Muscle of leg (tissue), 3 donors: ENCODE measurements at regions not wholly inside any gene's neighbourhood (a gene's known extent, or its start where the extent isn't known, plus 50 kb on each side); places are given as distances from the start of the nearest gene placed in this dataset.
"Not testable (repeated sequence)": the region's sequence is repeated elsewhere in the genome, so short reads cannot be mapped to it uniquely, and the experiment has no call there.

ENCODE experiments used
- DNase-seq: peaks from one replicate; pipeline ENCODE4 v3.0.0; 2013
- H3K27ac ChIP-seq: one replicate; pipeline ENCODE4 v1.5.1; 2013; ENCODE audit warnings: mild to moderate bottlenecking, low read length, control low read depth
- H3K27me3 ChIP-seq: one replicate; pipeline ENCODE4 v1.6.1; 2013; ENCODE audit warnings: low read length; ENCODE audit not compliant: control insufficient read depth, insufficient read depth
- H3K36me3 ChIP-seq: one replicate; pipeline ENCODE4 v1.6.1; 2013; ENCODE audit warnings: low read length; ENCODE audit not compliant: control insufficient read depth, insufficient read depth
- H3K4me1 ChIP-seq: one replicate; pipeline ENCODE4 v1.6.1; 2013; ENCODE audit warnings: low read length; ENCODE audit not compliant: control insufficient read depth, insufficient read depth
- H3K4me3 ChIP-seq: one replicate; pipeline ENCODE4 v1.5.1; 2013; ENCODE audit warnings: low read length, control low read depth
- H3K9me3 ChIP-seq: replicated peaks from 2 replicates; pipeline ENCODE4 v1.6.1; 2013; ENCODE audit warnings: low read depth, low read length; ENCODE audit not compliant: control insufficient read depth
- WGBS: methylation state at CpG from one replicate; pipeline ENCODE4 v1.1.5; 2013; ENCODE audit warnings: missing lambda C conversion rate; ENCODE audit not compliant: insufficient coverage; 5-methylcytosine and 5-hydroxymethylcytosine counted together

DNA sequence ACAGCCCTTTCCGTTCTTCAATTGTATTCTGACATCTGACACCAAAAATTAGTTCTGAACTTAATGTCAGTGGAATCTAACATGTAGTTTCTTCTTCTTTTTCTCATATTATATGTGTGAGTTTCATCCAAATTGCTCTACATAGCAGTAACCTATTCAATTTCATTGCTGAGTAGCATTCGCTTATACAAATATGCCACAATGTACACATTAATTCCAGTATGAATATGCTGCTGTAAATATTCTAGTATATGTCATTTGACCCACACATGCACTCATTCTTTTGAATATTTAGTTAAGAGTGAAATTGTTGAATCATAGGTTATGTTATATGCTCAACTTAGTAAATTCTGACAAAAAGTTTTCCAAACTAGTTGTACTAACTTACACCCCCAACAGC lies 550.9 kb downstream of the CHSY3 start:
- no peak overlapping the region for H3K27ac ChIP-seq
- peaks cover 14% of the 10 kb centered on the region for H3K9me3 ChIP-seq

DNA sequence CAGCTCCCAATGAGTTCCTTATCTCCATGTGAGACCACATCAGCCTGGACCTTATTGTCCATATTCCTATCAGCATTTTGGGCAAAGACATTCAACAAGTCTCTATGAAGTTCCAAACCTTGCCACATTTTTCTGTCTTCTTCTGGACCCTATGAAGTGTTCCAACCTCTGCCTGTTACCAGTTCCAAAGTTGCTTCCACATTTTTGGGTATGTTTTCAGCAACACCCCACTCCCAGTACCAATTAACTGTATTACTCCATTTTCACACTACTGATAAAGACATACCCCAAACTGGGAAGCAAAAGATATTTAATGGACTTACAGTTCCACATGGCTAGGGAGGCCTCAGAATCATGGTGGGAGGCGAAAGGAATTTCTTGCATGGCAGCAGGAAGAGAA lies 548.5 kb downstream of the CHSY3 start:
- no CpG with 5 or more reads among the region's 1 CpG for WGBS
- DNase-seq, result no peak
- H3K9me3 ChIP-seq, result peaks cover 11% of the 10 kb centered on the region
- no peaks in the 10 kb centered on the region for H3K4me1 ChIP-seq
- no peak overlapping the region for H3K27ac ChIP-seq
- no peaks in the 10 kb centered on the region for H3K36me3 ChIP-seq
- H3K4me3 ChIP-seq, result no peak overlapping the region
- no peaks in the 10 kb centered on the region for H3K27me3 ChIP-seq

More for the DNA sequence above, 550.9 kb downstream of the CHSY3 start:
- no peak overlapping the region for H3K4me3 ChIP-seq
- no CpG with 5 or more reads among the region's 2 CpGs for WGBS
- no peaks in the 10 kb centered on the region for H3K36me3 ChIP-seq
- no peak for DNase-seq
- no peaks in the 10 kb centered on the region for H3K4me1 ChIP-seq
- no peaks in the 10 kb centered on the region for H3K27me3 ChIP-seq

DNA sequence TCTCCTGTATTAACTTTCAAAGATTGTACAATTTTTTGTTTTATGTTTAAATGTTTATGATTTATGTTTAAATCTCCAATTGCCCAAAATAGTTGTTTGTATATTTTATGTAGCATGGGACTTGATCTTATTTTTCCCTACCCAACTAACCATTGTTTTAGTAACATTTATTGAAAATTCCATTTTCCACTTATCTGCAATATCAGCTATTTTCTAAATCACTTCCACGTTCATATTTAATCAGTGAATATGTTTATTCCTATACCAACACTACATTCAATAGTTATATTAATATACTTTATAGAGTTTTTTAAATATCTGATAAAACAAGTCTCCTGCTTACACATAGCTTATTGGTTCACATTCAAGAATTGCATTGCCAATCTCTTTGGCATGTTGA lies 532.2 kb downstream of the CHSY3 start:
- Histone ChIP-seq H3K4me1 (no peaks in the 10 kb centered on the region), H3K27ac (no peak overlapping the region), H3K9me3 (peaks cover 14% of the 10 kb centered on the region), H3K27me3 (no peaks in the 10 kb centered on the region), H3K4me3 (no peak overlapping the region), H3K36me3 (no peaks in the 10 kb centered on the region)
- WGBS, result no CpG with 5 or more reads among the region's 1 CpG
- no peak for DNase-seq

DNA sequence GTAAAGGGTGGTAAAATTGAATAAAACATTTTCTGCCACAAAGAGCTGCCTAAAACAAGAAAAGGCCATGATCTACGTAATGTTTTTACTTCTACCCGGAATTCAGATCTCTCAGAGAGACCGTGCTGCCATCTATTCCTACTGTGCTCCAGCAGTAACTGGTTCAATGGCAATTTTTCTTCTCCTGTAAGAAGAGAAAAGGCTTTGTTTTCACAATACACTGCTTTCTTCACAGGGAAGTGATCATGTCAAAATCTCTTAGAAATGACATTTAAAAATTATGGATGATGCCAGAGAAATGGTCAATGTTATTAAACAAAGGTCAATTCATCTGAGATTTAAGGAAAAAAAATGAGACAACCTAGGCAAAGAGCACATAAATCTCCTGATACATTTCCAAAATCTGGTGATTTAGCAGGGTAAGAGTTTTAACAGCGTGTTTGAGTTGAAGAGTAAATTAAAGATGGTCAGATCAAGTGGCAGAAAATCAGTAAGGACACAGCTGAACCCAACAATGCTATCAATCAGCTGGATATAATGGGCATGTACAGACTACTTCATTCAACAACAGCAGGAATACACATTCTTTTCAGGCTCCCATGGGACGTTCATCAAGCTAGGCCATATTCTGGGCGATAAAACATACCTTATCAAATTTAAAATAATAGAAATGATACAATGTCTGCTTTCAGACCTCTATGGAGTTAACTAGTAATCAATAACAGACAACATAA lies 523.1 kb downstream of the CHSY3 start:
- DNase-seq, result no peak
- WGBS, result no CpG with 5 or more reads among the region's 6 CpGs
- Histone ChIP-seq H3K4me1 (no peaks in the 10 kb centered on the region), H3K27me3 (no peaks in the 10 kb centered on the region), H3K36me3 (no peaks in the 10 kb centered on the region), H3K9me3 (no peaks in the 10 kb centered on the region), H3K4me3 (no peak overlapping the region), H3K27ac (no peak overlapping the region)

DNA sequence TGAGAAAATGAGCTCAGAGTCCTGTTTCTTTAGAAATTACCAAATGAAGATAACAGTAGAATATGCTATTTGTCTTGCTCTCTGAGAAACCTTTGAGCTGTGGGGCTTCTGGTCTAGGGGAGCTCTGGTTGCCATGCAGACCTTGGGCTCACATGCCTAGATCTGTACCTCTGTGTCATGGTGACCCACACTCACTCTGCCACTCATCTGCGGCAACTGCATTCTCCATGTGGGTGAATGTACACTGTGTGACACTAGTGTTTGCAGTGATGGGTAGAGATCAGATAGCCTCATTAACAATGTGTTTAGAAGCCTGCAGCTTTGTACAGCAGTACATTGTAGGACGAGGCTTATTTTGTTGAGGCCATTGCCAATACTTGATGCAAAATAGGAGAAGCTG lies 521.2 kb downstream of the CHSY3 start:
- no peaks in the 10 kb centered on the region for H3K4me1 ChIP-seq
- H3K4me3 ChIP-seq, result no peak overlapping the region
- no peaks in the 10 kb centered on the region for H3K9me3 ChIP-seq
- H3K27me3 ChIP-seq, result no peaks in the 10 kb centered on the region
- no peaks in the 10 kb centered on the region for H3K36me3 ChIP-seq
- 80% methylated on average over 1 of the region's 2 CpGs for WGBS
- no peak for DNase-seq
- no peak overlapping the region for H3K27ac ChIP-seq

DNA sequence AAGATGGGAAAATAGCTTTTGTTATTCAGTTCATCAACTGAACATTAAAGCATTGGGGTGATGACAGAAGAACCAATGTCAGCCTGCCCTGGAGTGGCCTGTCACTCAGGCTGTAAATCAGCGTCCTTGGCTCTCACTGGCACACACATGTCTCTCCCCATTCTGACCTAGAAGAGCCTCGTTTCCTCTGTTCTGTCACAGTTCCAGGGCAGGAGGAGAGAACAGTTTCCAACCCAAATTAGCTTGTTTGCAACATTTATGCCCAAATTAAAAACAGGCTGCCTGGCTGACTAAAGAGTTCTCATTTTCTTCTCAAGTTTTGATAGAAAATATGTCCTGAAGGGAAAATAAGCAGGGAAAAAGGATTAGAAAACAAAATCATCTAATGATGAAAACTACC lies 520.1 kb downstream of the CHSY3 start:
- no peaks in the 10 kb centered on the region for H3K36me3 ChIP-seq
- WGBS, result 60% methylated on average over 1 of the region's 2 CpGs
- no peak overlapping the region for H3K27ac ChIP-seq
- no peaks in the 10 kb centered on the region for H3K4me1 ChIP-seq
- H3K9me3 ChIP-seq, result no peaks in the 10 kb centered on the region
- no peak overlapping the region for H3K4me3 ChIP-seq
- no peaks in the 10 kb centered on the region for H3K27me3 ChIP-seq
- DNase-seq, result no peak

DNA sequence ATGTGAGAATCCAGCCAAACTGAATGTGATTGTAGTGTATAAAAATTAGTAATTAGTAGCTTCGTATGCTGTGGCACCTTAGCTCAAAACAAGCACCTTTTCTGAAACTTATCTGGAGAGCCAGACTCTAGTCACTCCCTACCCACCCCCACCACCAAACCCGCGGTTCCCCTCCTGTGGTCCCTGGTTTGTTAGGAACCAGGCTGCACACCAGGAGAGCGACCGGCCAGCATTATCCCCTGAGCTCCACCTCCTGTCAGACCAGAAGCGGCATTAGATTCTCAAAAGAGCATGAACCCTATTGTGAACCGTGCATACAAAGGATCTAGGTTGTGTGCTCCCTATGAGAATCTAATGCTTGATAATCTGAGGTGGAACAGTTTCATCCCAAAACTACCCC lies 498.6 kb downstream of the CHSY3 start:
- no peaks in the 10 kb centered on the region for H3K36me3 ChIP-seq
- 20% methylated on average over 2 of the region's 7 CpGs for WGBS
- H3K27me3 ChIP-seq, result no peaks in the 10 kb centered on the region
- no peak overlapping the region for H3K27ac ChIP-seq
- no peaks in the 10 kb centered on the region for H3K4me1 ChIP-seq
- no peaks in the 10 kb centered on the region for H3K9me3 ChIP-seq
- no peak overlapping the region for H3K4me3 ChIP-seq
- DNase-seq, result no peak

DNA sequence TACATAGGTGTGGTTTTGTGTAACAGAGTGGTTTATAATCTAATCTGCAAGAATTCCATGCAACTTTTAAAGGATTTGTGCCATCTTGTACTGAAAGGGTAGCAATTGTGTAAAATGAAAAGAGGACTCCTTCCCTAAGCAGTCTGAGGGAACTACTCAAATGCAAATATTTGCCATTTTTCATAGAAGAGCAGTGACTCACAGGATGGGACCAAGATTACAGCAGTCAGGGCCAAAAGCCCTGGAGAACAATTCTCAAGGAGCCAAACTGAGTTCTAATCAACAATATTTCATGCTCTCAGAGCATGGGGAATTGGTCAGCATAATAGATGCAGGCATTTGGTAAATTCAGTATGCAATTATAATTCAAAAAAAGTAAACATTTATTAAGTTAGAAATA lies 495.8 kb downstream of the CHSY3 start:
- no peak overlapping the region for H3K4me3 ChIP-seq
- no peaks in the 10 kb centered on the region for H3K36me3 ChIP-seq
- no peak overlapping the region for H3K27ac ChIP-seq
- H3K4me1 ChIP-seq, result no peaks in the 10 kb centered on the region
- H3K9me3 ChIP-seq, result no peaks in the 10 kb centered on the region
- H3K27me3 ChIP-seq, result no peaks in the 10 kb centered on the region
- DNase-seq, result no peak

DNA sequence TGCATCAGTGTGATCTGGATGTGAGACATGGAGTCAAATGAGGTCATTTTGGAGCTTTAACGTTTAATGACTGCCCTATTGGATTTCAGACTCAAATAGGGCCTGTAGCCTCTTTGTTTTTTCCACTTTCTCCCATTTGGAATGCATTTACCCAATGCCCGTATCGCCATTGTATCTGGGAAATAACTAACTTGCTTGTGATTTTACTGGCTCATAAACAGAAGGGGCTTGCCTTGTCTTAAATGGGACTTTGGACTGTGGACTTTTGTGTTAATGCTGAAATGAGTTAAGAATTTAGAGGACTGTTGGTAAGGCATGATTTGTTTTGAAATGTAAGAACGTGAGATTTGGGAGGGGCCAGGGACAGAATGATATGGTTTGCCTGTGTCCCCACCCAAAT lies 494.6 kb downstream of the CHSY3 start:
- H3K4me3 ChIP-seq, result no peak overlapping the region
- DNase-seq, result no peak
- WGBS, result 83% methylated on average over 2 of the region's 4 CpGs
- no peaks in the 10 kb centered on the region for H3K9me3 ChIP-seq
- no peaks in the 10 kb centered on the region for H3K36me3 ChIP-seq
- no peak overlapping the region for H3K27ac ChIP-seq
- no peaks in the 10 kb centered on the region for H3K4me1 ChIP-seq
- H3K27me3 ChIP-seq, result no peaks in the 10 kb centered on the region

DNA sequence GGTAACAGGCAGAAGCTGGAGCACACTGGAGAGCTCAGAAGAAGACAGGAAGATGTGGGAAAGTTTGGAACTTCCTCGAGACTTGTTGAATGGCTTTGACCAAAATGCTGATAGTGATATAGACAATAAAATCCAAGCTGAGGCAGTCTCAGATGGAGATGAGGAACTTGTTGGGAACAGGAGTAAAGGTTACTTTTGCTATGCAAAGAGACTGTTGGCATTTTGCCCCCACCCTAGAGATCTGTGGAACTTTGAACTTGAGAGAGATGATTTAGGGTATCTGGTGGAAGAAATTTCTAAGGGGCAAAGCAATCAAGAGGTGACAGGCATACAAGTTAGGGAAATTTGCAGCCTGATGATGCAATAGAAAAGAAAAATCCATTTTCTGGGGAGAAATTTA lies 493.5 kb downstream of the CHSY3 start:
- H3K27ac ChIP-seq, H3K27me3 ChIP-seq, H3K36me3 ChIP-seq, DNase-seq, H3K9me3 ChIP-seq, H3K4me1 ChIP-seq, H3K4me3 ChIP-seq: not testable (repeated sequence)
- 75% methylated on average over 1 of the region's 1 CpG for WGBS

DNA sequence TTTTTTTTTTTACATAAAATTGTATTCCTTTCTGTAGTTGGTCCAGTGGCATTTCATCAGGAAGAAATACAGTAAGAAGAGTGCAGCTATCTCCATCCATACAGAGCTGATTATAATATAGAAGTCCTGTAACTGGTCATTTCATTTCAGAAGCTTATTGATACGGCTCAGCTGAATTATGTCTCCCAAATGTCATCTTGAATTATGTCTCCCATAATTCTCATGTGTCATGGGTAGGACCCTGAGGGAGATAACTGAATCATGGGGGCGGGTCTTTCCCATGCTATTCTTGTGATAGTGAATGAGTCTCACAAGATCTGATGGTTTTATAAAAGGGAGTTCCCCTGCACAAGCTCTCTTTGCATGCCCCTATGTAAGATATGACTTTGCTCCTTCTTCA lies 492.9 kb downstream of the CHSY3 start:
- no peak for DNase-seq
- Histone ChIP-seq H3K4me3 (no peak overlapping the region), H3K27ac (no peak overlapping the region), H3K9me3 (no peaks in the 10 kb centered on the region), H3K36me3 (no peaks in the 10 kb centered on the region), H3K27me3 (no peaks in the 10 kb centered on the region), H3K4me1 (no peaks in the 10 kb centered on the region)
- WGBS, result no CpG with 5 or more reads among the region's 2 CpGs
